Glutamatergic neuron (in vitro differentiated cells): ENCODE measurements at regions not wholly inside any gene's neighbourhood (a gene's known extent, or its start where the extent isn't known, plus 50 kb on each side); places are given as distances from the start of the nearest gene placed in this dataset.

ENCODE experiments used
- DNase-seq: peaks from one replicate; pipeline ENCODE4 v3.0.0; 2022
- H3K27ac Mint-ChIP-seq: one replicate; pipeline ENCODE4 v1.8.0; 2020; ENCODE audit warnings: mild to moderate bottlenecking, mixed read lengths, inconsistent platforms; ENCODE audit not compliant: unreplicated experiment
- H3K27me3 Mint-ChIP-seq: one replicate; pipeline ENCODE4 v1.8.0; 2020; ENCODE audit warnings: mild to moderate bottlenecking, moderate library complexity, mixed read lengths, inconsistent platforms; ENCODE audit not compliant: unreplicated experiment
- H3K36me3 Mint-ChIP-seq: one replicate; pipeline ENCODE4 v1.8.0; 2020; ENCODE audit warnings: mild to moderate bottlenecking, mixed read lengths, inconsistent platforms; ENCODE audit not compliant: unreplicated experiment
- H3K4me1 Mint-ChIP-seq: one replicate; pipeline ENCODE4 v1.8.0; 2020; ENCODE audit warnings: mild to moderate bottlenecking, low read depth, mixed read lengths, inconsistent platforms; ENCODE audit not compliant: unreplicated experiment
- H3K4me3 Mint-ChIP-seq: one replicate; pipeline ENCODE4 v1.8.0; 2020; ENCODE audit warnings: mild to moderate bottlenecking, mixed read lengths, inconsistent platforms; ENCODE audit not compliant: unreplicated experiment
- H3K9me3 Mint-ChIP-seq: one replicate; pipeline ENCODE4 v1.8.0; 2020; ENCODE audit warnings: mild to moderate bottlenecking, moderate library complexity, mixed read lengths, inconsistent platforms; ENCODE audit not compliant: unreplicated experiment
- TF ChIP-seq, protein P1 (sequence below): fragments of 200-600 bp; sonication (generic); IDR thresholded peaks from one replicate; pipeline ENCODE4 v1.5.0; 2021; ENCODE audit not compliant: partially characterized antibody, unreplicated experiment

- H3K9me3 Mint-ChIP-seq: no peaks in the 10 kb centered on the region
- no peak overlapping the region for H3K27ac Mint-ChIP-seq
- no peaks in the 10 kb centered on the region for H3K36me3 Mint-ChIP-seq
- no peak overlapping the region for H3K4me3 Mint-ChIP-seq
- no peaks in the 10 kb centered on the region for H3K4me1 Mint-ChIP-seq
- peaks cover 4% of the 10 kb centered on the region for H3K27me3 Mint-ChIP-seq
- TF ChIP-seq, protein P1, sequence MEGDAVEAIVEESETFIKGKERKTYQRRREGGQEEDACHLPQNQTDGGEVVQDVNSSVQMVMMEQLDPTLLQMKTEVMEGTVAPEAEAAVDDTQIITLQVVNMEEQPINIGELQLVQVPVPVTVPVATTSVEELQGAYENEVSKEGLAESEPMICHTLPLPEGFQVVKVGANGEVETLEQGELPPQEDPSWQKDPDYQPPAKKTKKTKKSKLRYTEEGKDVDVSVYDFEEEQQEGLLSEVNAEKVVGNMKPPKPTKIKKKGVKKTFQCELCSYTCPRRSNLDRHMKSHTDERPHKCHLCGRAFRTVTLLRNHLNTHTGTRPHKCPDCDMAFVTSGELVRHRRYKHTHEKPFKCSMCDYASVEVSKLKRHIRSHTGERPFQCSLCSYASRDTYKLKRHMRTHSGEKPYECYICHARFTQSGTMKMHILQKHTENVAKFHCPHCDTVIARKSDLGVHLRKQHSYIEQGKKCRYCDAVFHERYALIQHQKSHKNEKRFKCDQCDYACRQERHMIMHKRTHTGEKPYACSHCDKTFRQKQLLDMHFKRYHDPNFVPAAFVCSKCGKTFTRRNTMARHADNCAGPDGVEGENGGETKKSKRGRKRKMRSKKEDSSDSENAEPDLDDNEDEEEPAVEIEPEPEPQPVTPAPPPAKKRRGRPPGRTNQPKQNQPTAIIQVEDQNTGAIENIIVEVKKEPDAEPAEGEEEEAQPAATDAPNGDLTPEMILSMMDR: no peak
- DNase-seq: no peak
Measured at GRCh38 chr15:56835718-56836171, 82.7 kb upstream of the TCF12 start.

- no peaks in the 10 kb centered on the region for H3K27me3 Mint-ChIP-seq
- TF ChIP-seq, protein P1: no peak
- no peak overlapping the region for H3K27ac Mint-ChIP-seq
- no peaks in the 10 kb centered on the region for H3K36me3 Mint-ChIP-seq
- DNase-seq: no peak
- no peak overlapping the region for H3K4me3 Mint-ChIP-seq
- H3K9me3 Mint-ChIP-seq: no peaks in the 10 kb centered on the region
- no peaks in the 10 kb centered on the region for H3K4me1 Mint-ChIP-seq
Measured at GRCh38 chr15:56832125-56832524, 86.3 kb upstream of the TCF12 start.

- H3K36me3 Mint-ChIP-seq: no peaks in the 10 kb centered on the region
- TF ChIP-seq, protein P1: no peak
- DNase-seq: no peak
- H3K4me1 Mint-ChIP-seq: no peaks in the 10 kb centered on the region
- H3K9me3 Mint-ChIP-seq: no peaks in the 10 kb centered on the region
- no peak overlapping the region for H3K27ac Mint-ChIP-seq
- H3K4me3 Mint-ChIP-seq: no peak overlapping the region
- H3K27me3 Mint-ChIP-seq: no peaks in the 10 kb centered on the region
Measured at GRCh38 chr15:56831467-56832005, 86.9 kb upstream of the TCF12 start.

DNA sequence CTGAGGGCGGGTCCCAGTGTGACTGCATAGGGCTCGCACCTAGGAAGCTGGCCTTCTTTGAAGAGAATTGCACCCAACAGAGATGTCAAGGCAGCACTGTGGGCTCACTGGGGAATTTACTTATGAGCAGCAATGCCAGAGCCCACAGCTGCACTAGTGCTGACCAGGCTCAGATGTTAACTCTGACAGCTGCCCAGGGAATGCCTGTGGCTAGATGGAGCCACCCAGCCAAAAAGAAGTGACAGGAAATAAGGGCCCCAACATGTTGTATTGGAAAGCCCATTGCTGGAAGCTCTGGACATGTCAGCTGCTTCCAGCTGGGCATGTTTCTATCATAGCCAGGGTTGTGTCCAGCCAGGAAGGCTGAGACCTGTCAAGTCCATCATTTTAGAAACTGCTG, 90.9 kb upstream of the ZNF280D start:
- no peaks in the 10 kb centered on the region for H3K36me3 Mint-ChIP-seq
- peaks cover 4% of the 10 kb centered on the region for H3K27me3 Mint-ChIP-seq
- no peak overlapping the region for H3K4me3 Mint-ChIP-seq
- DNase-seq: no peak
- H3K27ac Mint-ChIP-seq: no peak overlapping the region
- H3K9me3 Mint-ChIP-seq: no peaks in the 10 kb centered on the region
- TF ChIP-seq, protein P1: no peak
- H3K4me1 Mint-ChIP-seq: no peaks in the 10 kb centered on the region

DNA sequence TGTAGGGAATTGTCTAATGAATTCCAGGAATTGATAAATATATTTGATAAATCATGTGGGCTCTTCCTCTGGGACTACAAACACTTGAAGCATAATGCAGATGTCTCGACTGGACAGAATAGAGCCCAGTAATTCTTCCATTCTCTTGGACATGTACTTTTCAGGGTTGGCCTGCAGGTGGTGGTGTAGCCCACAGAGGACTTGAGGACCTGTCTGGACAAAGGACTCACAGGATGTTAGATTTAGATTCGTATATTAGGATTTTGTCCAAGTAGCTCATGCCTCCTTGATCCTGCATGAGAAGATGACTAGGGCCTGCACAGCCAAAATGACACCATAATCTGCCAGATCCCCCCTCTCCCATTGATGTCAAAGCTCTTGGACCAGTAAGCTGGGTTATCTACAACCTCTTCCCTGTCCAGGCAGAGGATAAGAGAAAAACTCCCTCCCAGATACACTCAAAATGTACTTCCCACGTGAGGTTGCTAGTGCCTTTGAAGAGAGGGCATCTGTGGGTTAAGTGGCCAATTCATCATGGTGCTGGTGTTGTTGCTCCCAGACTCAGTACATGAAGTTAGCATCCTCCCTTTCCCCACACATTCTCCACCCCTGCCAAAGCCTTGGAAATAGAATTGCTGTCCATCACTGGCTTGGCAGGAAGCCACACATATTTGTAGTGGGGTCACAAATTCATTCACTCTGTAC, 88.6 kb upstream of the ZNF280D start:
- Mint-ChIP-seq H3K4me3 (no peak overlapping the region), H3K36me3 (no peaks in the 10 kb centered on the region), H3K27me3 (peaks cover 4% of the 10 kb centered on the region), H3K9me3 (no peaks in the 10 kb centered on the region), H3K27ac (no peak overlapping the region), H3K4me1 (peaks cover 5% of the 10 kb centered on the region)
- TF ChIP-seq, protein P1: peak; percentile 29
- peak; percentile 62 for DNase-seq
